ENCODE measurements at regions not wholly inside any gene's neighbourhood (a gene's known extent, or its start where the extent isn't known, plus 50 kb on each side); places are given as distances from the start of the nearest gene placed in this dataset.

DNA sequence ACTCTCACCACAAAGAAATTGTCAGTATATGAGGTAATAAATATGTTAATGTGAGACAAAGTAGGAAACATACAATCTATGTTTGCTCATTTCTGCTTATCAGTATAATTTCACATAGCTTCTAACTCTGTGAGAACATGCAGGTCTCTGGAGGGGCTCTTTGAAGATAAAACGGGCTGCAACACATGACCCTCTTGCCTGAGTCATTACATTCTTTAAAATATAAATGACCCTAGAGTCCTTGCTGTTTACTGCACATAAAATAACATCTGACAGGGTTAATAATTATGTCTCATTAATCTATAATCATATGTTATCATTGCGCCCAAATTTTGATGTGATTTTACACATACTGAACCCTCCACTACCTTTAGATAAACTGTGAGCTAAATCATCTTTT lies 681.5 kb downstream of the ARAP2 start:
- ATAC-seq, result no peak

DNA sequence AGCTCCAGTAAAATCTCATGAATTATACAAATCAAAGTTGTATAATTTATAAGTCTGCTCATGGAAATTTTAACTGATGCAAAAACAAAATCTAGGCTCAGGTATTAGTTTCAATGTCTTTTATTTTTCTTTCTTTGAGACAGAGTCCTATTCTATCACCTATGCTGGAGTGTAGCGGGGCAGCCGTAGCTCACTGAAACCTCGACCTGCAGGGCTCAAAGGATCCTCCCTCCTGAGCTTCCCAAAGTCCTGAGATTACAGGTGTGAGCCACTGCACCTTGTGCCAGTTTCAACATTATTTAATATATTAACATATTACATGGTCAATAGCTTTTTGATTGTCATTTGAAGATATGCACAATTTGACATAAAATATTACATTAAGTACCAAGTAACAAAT lies 678.7 kb downstream of the ARAP2 start:
- ATAC-seq, result no peak

DNA sequence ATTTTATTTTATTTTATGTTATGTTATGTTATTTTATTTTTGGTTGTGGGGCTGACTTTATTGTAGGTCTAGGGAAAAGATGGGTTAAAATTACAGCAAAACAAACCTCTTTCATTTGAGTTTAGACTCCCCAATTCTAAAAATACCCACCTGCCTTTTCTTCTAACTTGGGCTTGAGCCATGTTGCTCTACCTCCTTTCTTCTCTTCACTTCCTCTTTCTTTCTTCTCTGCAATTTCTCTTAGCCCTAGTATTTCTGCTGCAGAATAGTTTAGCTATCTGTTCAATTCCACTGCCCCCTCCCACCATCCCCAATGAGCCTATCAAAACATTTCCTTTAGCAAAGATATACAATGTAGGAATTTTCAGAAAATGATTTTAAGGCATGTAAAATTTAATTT lies 653.3 kb downstream of the ARAP2 start:
- no peak for ATAC-seq

DNA sequence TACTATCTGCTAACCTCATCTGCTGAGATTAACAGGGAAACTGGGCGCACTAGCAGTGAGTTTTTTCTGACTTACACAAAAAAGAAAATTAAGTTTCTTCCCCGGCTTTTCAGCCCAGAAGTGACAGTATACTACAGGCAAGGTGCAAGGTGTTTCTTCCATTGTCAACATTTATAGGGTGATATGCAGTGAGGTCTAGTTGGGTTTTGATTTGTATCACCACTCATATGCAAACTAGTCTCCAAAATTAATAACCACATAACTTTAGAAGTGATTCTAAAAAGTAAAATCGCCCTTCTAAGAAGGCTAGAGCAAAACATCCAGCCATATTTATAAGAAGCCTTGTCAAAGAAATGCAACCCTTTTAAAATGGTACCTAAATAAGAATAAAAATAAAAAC lies 640.1 kb downstream of the ARAP2 start:
- no peak for ATAC-seq

DNA sequence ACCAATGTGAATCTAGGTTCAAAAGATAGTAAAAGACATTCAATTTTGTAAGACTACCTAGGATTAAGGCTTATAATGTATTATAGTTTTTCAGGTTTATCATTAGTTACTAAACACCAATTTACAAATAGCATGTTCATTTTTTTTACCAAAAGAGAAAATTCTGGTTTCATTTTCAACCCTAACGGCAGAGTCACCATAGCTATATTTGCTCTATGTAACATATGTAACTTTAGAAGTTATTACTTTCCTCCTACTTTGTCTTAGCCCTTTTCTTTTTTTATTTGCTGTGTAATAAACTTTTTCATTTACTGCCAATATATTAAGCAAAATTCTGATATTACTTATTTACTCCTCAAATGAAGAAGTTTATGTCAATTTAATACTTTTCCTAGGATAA lies 639.6 kb downstream of the ARAP2 start:
- ATAC-seq, result no peak

DNA sequence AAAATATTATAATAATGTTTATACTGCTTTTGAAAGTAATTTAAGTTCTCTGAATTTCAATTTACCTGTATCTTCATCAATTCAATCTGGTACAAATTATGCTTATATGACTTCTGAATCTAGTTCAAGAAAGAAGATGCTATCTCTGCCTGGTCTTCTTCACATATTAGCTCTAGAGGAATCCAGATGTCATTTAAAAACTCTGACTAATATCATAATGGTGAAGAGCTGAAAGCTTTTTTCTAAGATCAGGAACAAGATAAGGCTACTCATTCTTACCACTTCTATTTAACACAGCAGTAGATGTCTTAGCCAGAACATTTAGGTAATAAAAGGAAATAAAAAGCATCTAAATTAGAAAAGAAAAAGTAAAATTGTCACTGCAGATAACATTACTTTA lies 636.1 kb downstream of the ARAP2 start:
- ATAC-seq, result no peak

DNA sequence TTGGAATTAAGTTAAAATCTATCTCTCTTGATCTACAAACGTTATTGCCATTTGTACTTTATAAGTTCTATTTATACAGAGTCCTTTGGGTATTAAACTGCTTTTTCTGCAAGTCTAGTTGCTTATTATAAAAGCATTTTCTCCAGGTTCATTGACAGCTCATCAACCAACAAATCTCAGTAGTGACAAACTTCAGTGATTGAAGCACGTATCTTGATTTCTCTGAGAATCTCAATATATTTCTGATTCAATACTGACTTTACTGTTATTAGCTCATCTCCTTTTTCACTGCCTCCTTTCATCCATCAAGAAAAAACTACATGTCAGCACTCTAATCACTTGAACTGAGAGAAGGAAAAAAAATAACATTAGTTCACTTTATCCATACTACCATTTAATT lies 630.2 kb downstream of the ARAP2 start:
- ATAC-seq, result no peak

DNA sequence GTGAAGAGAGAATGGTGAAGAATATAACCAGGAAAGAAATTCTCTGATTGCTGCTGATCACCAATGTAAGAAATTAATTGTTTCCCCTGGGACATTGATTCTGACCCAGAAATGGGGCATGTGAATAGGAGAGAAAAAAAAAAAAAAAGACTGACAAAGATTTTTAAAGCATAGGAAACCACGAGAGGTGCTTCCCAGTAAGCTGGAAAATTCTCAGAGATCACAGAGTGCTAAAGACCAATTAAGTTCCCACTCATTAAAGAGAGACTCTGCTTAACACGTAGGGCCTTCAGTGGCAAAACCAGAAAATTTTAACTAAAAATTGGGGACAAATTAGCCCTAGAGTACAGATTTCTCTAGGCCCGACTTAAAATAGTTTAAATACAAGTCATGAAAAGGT lies 604.4 kb downstream of the ARAP2 start:
- no peak for ATAC-seq

DNA sequence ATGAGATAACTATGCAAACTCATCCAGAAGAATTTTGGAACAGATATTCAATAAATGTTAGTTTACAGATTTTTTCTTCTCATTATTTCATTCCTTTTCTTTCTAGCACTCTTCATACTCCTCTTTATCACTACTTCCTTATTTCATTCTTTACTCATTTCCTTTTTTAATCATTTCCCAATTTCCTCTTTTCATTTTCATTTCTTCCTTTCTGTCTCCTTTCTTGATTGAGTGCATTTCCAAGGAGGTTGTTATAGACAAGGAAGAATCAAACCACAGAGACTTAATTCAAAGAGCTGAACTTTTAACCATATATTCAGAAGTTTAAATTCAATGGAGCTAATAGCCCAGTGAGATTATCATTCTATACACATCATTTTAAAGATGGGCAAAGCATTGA lies 600.7 kb downstream of the ARAP2 start:
- no peak for ATAC-seq

DNA sequence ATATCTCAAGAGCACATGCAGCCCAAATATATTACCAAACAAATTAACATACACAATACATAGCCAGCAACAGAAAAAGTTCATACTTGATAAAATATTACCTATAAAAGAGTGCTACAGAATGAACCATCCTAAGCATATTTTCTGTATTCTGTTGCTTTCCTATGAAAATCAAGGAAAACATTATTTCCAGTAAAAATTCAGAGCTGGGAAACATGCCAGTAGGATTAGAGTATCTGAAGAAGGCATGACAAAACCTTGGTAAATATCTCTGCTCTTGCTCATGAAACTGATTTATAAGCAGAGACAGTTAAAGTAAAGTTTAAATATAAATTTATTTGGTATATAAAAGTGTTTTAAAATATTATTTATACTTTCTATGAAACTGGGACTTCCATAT lies 599.7 kb downstream of the ARAP2 start:
- no peak for ATAC-seq

DNA sequence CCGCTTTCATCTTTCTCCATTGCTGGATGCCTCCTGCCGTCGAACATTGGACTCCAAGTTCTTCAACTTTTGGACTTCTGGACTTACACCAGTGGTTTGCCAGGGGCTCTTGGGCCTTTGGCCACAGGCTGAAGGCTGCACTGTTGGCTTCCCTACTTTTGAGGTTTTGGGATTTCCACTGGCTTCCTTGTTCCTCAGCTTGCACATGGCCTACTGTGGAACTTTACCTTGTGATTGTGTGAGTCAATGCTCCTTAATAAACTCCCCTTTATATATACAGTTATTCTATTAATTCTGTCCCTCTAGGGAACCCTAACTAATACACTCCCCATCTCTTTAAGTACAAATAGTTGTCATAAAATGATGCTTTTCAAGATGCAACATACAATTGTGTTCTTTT lies 595.3 kb downstream of the ARAP2 start:
- ATAC-seq, result no peak

DNA sequence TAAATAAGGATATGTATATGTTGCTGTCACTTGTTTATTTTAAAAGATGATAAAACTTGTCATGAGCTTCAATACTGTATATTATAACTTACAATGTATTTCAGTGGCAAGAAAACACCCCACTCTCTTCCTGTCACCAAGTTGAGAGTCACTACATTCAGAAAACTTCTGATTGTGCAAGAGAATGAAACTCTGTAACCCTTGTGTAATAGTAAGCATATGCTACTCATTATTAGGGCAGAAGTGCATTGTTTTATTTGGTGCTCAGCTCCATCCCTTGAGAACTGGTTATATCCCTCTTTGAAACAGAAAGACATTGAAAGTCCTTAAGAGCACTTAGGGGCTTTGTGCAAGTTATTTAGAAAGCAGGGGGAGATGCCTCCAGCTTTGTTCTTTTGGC lies 594.5 kb downstream of the ARAP2 start:
- ATAC-seq, result no peak

DNA sequence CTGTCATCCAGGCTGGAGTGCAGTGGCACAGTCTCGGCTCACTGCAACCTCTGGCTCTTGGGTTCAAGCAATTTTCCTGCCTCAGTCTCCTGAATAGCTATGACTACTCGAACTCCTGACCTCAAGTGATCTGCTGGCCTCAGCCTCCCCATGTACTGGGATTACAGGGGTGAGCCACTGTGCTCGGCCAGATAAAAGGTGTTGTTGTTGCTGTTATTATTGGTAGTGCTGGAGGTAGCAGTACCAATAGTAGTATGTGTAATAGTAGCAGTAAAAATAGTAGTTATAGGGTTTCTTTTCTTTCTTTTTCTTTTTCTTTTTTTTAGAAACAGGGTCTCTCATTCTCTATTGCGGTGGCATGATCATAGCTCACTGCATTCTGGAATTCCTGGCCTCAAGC lies 592.1 kb downstream of the ARAP2 start:
- no peak for ATAC-seq

DNA sequence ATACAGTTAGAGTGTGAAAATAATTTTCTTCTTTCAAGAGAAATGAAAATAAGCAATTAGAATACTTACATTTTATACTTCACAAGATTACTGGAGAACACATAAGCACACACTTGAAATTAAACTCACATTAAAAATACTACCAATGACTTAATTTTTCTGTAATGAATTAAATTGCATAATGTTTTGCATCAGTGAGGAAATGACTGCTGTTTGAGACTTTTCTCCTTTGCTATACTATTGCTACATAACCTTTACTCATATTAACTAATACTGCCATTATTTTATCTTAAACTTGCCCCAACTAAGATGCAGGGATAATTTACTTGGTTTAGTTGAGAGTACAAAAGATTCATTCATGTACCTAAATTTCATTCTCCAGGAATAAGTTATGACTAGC lies 590.9 kb downstream of the ARAP2 start:
- ATAC-seq, result no peak

DNA sequence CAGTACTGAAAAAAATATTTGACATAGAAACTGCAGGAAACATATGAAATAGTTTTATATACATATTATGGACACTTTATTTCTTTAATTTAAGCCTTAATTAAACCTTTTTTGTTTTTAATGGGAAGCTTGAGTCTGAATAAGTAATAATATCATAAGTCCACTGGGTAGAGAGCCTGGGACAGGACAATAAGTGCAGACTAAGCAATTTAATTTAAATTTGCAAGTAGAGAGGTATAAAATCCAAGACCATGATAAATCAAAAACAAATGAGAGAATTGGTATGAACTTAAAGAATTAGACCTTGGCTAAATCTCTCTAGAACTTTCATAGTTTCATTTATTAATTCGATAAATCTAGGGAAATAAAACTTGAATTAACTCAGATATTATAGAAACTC lies 571.2 kb downstream of the ARAP2 start:
- no peak for ATAC-seq

DNA sequence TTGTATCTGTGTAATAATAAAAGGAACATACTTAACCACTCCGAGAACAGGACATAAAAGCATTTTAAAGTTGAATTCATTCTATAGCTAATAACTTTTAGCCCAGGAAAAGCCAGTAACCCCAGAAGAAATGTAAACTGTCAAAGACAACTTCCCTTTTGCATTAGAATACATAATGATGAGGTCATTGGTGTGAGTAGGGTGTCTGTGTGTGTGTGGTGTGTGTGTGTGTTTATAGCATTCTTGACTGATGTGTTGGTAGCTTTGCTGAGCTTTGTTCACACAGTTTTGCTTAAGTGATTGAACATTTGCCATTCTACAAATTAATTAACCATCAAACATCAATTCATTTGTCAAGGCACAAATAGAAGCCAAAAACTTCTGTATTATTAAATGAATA lies 559.6 kb downstream of the ARAP2 start:
- no peak for ATAC-seq

DNA sequence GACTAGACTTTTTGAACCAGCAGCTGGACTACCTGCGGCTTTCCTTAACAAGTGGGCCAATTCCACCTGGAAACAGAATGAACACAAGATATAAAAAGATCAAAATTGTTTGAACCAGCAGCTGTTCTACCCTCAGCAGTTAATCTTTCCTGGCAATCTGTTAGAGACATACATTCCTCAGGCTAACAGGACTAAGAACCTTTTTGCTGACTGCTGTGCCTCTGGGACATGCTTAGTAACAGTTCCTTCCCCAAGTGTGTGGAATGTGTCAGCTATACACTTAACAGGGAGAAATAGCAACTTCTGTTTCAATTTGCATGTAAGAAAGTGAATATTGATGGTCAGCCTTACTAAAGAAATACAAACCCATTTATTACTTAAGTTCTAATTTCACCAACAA lies 554.4 kb downstream of the ARAP2 start:
- no peak for ATAC-seq

DNA sequence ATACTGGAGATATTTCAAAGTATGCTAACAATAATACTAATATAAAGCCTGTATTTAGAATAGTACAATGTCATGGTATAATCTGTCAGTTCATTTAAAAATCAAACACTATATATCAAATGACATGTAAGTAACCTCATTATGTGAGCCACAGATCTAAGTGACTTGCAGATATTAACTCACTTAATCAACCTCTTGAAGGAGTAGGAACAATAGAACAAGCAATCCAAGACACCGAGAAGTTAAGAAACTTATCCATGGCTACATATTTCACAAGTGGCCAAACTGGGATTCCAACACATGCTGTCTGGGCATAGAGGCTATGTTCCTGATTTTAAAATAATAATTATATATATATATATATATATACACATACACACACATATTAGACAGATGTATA lies 554.0 kb downstream of the ARAP2 start:
- ATAC-seq, result no peak

DNA sequence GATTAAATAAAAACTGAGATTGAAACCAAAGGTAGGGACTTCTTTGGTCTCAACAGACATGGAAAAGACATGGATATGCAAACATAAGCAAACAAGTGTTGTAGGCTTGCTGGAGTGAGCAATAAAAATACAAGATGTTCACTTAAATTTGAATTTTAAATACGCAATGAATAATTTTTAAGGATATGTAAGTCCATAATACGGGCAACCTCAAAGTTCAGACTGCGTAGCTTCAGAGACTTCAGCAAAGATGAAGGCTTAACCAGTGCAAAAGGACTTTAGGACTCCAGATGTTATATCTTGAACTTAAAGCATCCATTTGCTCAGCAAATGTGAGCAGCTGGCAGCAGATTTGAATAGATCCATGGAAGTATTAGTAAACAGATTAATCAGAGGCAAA lies 549.3 kb downstream of the ARAP2 start:
- ATAC-seq, result no peak

DNA sequence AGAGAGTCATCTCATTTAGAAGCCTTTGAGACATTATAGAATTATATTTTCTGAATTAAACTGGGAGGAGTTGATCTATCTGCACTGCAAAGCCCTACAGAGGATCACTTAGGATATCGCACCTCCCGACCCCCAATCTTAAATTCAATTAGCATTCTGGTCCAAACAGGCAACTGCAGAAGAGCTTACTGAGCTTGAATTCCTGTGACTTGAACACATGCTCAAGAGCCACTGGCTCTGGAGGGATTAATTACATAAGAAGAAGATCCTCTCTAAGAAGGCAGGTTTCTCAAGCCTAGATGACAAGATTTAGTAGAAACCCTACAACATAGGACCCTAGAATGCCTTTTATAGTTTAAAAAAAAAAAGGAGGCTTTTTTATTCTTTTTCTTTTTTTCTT lies 548.9 kb downstream of the ARAP2 start:
- no peak for ATAC-seq

DNA sequence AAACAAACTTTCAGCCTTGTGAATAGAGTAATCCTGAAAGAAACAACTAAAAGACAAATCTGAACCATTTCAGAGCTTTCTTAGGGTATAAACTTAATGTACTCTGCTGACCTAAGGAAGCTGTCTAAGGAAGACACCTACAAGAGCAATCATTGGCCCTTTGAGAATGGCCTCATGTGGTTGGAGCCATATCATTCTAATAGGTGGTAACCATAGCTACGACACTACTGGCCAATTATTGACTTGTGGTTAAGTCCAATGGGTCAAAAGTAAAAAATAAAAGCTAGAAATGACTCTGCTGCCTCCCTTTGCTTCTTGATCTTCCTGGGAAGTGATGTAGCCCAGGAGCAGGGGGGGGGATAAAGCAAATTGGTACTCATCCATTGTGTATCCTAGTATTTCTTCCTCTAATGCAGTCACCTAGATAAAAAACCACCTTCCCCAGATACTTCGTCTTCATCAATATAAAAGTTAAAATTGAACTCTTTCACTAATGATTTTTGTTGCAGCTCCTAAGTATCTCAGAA lies 547.0 kb downstream of the ARAP2 start:
- no peak for ATAC-seq

DNA sequence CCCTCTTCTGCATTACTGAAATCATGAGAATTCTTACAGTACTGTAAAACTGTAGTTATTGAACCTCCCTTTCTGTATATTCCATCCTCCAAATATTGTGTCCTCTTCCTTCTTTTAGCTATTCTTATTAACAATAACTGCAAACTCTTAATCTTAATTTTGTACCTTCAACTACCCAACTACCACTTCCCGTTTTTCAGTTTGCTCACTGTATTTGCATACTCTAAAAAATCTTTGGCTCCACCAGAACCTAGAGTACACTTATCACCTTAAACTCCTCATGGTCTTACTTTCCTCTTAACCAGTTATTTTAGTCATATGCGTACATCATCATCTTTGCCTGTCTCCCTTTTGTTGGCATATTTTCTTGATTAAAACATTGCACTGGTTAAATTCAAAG lies 543.7 kb downstream of the ARAP2 start:
- no peak for ATAC-seq

DNA sequence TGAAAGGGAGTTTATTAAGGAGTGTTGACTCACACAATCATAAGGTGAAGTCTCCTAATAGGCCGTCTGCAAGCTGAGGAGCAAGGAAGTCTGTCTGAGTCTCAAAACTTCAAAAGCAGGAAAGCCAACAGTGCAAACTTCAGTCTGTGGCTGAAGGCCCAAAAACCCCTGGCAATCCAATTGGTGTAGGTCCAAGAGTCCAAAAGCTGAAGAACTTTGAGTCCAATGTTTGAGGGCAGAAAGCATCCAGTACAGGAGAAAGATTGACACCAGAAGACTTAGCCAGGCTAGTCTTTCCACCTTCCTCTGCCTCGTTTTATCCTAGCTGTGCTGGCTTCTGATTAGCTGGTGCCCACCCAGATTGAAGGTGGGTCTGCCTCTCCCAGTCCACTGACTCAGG lies 535.2 kb downstream of the ARAP2 start:
- no peak for ATAC-seq

DNA sequence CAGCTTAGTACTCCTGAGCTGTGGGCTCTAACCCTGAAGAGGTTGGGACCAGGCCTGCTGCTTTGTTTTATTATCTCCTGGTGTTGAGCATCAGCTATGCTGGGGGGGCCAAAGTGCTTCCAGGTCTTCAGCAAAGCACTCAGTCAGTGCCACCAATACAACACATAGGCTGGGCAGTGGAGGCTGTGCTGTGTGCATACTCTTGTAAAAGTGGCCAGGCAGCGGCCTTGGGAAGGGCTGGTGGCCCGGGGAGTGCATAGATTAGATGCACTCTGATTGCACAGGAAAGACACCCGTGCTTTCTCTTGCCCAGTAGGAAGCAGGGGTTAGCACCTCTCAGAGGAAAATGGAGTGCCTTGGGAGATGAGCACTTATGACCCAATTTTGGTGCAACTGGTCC lies 534.0 kb downstream of the ARAP2 start:
- no peak for ATAC-seq

DNA sequence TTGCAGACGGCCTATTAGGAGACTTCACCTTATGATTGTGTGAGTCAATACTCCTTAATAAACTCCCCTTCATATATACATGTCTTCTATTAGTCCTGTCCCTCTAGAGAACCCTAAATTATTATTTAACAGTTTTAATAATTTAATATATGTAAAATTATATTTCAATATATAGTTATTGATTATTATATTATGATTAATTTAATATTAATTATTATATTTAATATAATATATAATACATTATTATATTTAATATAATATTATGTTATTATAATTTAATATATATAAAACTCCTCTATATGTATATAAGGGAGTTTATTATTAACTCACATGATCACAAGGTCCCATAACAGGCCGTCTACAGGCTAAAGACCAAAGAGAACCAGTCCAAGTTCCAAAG lies 533.2 kb downstream of the ARAP2 start:
- ATAC-seq, result no peak

DNA sequence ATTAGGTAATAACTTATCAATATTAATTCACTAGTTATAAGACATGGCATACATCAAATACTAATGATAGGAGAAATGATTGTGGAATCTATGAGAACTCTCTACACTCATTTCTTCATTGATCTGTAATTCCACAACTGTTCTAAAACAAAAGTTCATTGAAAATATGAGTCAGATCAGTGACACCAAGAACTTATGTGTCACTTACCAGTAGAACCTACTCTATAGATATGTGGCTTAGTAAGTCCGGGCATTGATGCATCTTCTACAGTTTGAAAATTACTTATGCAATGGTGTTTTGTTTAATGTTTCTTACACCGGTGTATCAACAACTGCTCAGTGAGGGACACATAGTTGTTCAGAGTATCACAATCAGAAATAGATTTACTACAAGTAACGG lies 520.3 kb downstream of the ARAP2 start:
- no peak for ATAC-seq
